ENCODE measurements at regions not wholly inside any gene's neighbourhood (a gene's known extent, or its start where the extent isn't known, plus 50 kb on each side); places are given as distances from the start of the nearest gene placed in this dataset.

- no peak for TF ChIP-seq REST (IDR thresholded peaks at IDR 0.05)
- TF ChIP-seq FOXA2 (IDR thresholded peaks at IDR 0.05): no peak
- TF ChIP-seq FOXA1 (IDR thresholded peaks at IDR 0.05): no peak
- TF ChIP-seq TAF1 (conservative IDR thresholded peaks at IDR 0.05): no peak
- no peak for TF ChIP-seq YY1 (IDR thresholded peaks at IDR 0.05)
- TF ChIP-seq RAD21 (IDR thresholded peaks at IDR 0.05): no peak
- TF ChIP-seq NR2F2 (IDR thresholded peaks at IDR 0.05): no peak
- no peak for TF ChIP-seq MAX (IDR thresholded peaks at IDR 0.05)
- no peak for TF ChIP-seq EGR1 (IDR thresholded peaks at IDR 0.05; ENCODE audit: low read depth in 2 of 2)
- 87% methylated on average over 2 of the region's 2 CpGs for WGBS
- Histone ChIP-seq H3K27ac (ENCODE audit: low read depth in 1 of 2, low read length in 2 of 2) (no peak overlapping the region), H3K9ac (ENCODE audit: low read depth in 1 of 2, low read length in 2 of 2) (no peak overlapping the region), H3K36me3 (ENCODE audit: control insufficient read depth in 4 of 4, insufficient read depth in 3 of 4, low read depth in 1 of 4, low read length in 3 of 4) (no peaks in the 10 kb centered on the region), H3K4me1 (ENCODE audit: control insufficient read depth in 4 of 4, insufficient read depth in 4 of 4, low read length in 3 of 4) (no peaks in the 10 kb centered on the region), H3K27me3 (ENCODE audit: control insufficient read depth in 4 of 4, insufficient read depth in 4 of 4, low read length in 3 of 4) (no peaks in the 10 kb centered on the region), H3K4me3 (ENCODE audit: low read depth in 1 of 3, low read length in 3 of 3) (no peak overlapping the region), H3K9me3 (ENCODE audit: control insufficient read depth in 4 of 4, low read length in 3 of 4) (no peaks in the 10 kb centered on the region)
- DNase-seq (ENCODE audit: low spot score): no peak
Measured at GRCh38 chr1:19559641-19560040, 74.3 kb upstream of the CAPZB start.

GRCh38 chr1:19557609-19558051 is 72.3 kb upstream of the CAPZB start:
- WGBS: 45% methylated on average over 1 of the region's 1 CpG
- DNase-seq (ENCODE audit: low spot score): no peak

More at GRCh38 chr1:19557609-19558051, 72.3 kb upstream of the CAPZB start:
- Histone ChIP-seq H3K4me3 (ENCODE audit: low read depth in 1 of 3, low read length in 3 of 3) (no peak overlapping the region), H3K9ac (ENCODE audit: low read depth in 1 of 2, low read length in 2 of 2) (no peak overlapping the region), H3K4me1 (ENCODE audit: control insufficient read depth in 4 of 4, insufficient read depth in 4 of 4, low read length in 3 of 4) (no peaks in the 10 kb centered on the region), H3K36me3 (ENCODE audit: control insufficient read depth in 4 of 4, insufficient read depth in 3 of 4, low read depth in 1 of 4, low read length in 3 of 4) (no peaks in the 10 kb centered on the region), H3K27me3 (ENCODE audit: control insufficient read depth in 4 of 4, insufficient read depth in 4 of 4, low read length in 3 of 4) (no peaks in the 10 kb centered on the region), H3K9me3 (ENCODE audit: control insufficient read depth in 4 of 4, low read length in 3 of 4) (no peaks in the 10 kb centered on the region), H3K27ac (ENCODE audit: low read depth in 1 of 2, low read length in 2 of 2) (no peak overlapping the region)
- TF ChIP-seq TAF1 (conservative IDR thresholded peaks at IDR 0.05) (no peak), FOXA1 (IDR thresholded peaks at IDR 0.05) (no peak), HNF4G (IDR thresholded peaks at IDR 0.05) (no peak), JUND (IDR thresholded peaks at IDR 0.05) (no peak), YY1 (IDR thresholded peaks at IDR 0.05) (no peak), RAD21 (IDR thresholded peaks at IDR 0.05) (no peak), RXRA (IDR thresholded peaks at IDR 0.05) (no peak), FOXA2 (IDR thresholded peaks at IDR 0.05) (no peak), SP1 (IDR thresholded peaks at IDR 0.05) (no peak), HNF4A (conservative IDR thresholded peaks at IDR 0.05) (no peak), EGR1 (IDR thresholded peaks at IDR 0.05; ENCODE audit: low read depth in 2 of 2) (no peak), CTCF (IDR thresholded peaks at IDR 0.05; ENCODE audit: low read depth, low read length, missing input control) (no peak), MAX (IDR thresholded peaks at IDR 0.05) (no peak), ATF3 (IDR thresholded peaks at IDR 0.05) (no peak), REST (IDR thresholded peaks at IDR 0.05) (no peak), ZBTB33 (IDR thresholded peaks at IDR 0.05) (no peak), GABPA (IDR thresholded peaks at IDR 0.05 in 1 of 2, conservative IDR thresholded peaks at IDR 0.05 in 1 of 2) (no peak), NR2F2 (IDR thresholded peaks at IDR 0.05) (no peak)

All from liver (tissue), 8 donors.